Lower leg skin (tissue), 3 donors: ENCODE measurements at regions not wholly inside any gene's neighbourhood (a gene's known extent, or its start where the extent isn't known, plus 50 kb on each side); places are given as distances from the start of the nearest gene placed in this dataset.

ENCODE experiments used
- POLR2A ChIP-seq, 2 donors: fragments of 450-650 bp; IDR thresholded peaks; one replicate each; pipeline ENCODE4 v1.6.1; 2016 to 2017; ENCODE audit warnings: antibody characterized with exemption in 2 of 2, mild to moderate bottlenecking in 1 of 2, moderate library complexity in 1 of 2
- TF ChIP-seq, protein P1 (sequence below), 3 donors: fragments of 450-650 bp; IDR thresholded peaks; one replicate each; pipeline ENCODE4 v1.5.1; 2016; ENCODE audit warnings: antibody characterized with exemption in 3 of 3, mild to moderate bottlenecking in 3 of 3, moderate library complexity in 2 of 3

DNA sequence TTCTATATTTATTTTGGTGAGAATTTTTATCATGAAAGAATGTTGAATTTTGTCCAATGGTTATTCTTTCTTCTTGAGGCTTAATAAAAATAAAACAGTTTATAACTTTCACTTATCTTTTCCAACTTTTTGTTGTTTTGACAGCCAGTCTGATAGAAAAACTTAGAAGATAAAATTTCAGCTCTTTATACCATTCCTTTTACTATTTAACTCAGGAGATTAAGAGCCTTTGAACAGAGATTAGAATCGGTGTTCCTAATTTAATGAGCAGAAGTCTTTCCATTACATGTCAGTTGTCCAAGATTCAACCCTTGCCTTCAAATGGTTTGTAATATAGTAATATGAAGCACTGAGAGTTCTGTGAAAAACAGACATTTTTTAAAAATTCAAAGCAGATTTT, 97.8 kb upstream of the SEC61G start:
- TF ChIP-seq, protein P1, sequence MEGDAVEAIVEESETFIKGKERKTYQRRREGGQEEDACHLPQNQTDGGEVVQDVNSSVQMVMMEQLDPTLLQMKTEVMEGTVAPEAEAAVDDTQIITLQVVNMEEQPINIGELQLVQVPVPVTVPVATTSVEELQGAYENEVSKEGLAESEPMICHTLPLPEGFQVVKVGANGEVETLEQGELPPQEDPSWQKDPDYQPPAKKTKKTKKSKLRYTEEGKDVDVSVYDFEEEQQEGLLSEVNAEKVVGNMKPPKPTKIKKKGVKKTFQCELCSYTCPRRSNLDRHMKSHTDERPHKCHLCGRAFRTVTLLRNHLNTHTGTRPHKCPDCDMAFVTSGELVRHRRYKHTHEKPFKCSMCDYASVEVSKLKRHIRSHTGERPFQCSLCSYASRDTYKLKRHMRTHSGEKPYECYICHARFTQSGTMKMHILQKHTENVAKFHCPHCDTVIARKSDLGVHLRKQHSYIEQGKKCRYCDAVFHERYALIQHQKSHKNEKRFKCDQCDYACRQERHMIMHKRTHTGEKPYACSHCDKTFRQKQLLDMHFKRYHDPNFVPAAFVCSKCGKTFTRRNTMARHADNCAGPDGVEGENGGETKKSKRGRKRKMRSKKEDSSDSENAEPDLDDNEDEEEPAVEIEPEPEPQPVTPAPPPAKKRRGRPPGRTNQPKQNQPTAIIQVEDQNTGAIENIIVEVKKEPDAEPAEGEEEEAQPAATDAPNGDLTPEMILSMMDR (IDR thresholded peaks at IDR 0.05): no peak
- no peak for TF ChIP-seq POLR2A (IDR thresholded peaks at IDR 0.05)
